HEK293T (cell line): ENCODE measurements at regions not wholly inside any gene's neighbourhood (a gene's known extent, or its start where the extent isn't known, plus 50 kb on each side); places are given as distances from the start of the nearest gene placed in this dataset.

ENCODE experiments used
- ARNT ChIP-seq: fragments of 450-650 bp; IDR thresholded peaks from 2 replicates; pipeline ENCODE4 v1.6.1; 2017; ENCODE audit warnings: mild to moderate bottlenecking
- BHLHE40 ChIP-seq: fragments of 450-650 bp; IDR thresholded peaks from 2 replicates; pipeline ENCODE4 v1.6.1; 2016; ENCODE audit warnings: mild to moderate bottlenecking, moderate library complexity, borderline replicate concordance
- ELF4 ChIP-seq: fragments of 450-650 bp; IDR thresholded peaks from 2 replicates; pipeline ENCODE4 v1.6.1; 2017; ENCODE audit warnings: antibody characterized with exemption
- FOXA1 ChIP-seq: fragments of 450-650 bp; IDR thresholded peaks from 2 replicates; pipeline ENCODE4 v1.6.1; 2016; ENCODE audit warnings: mild to moderate bottlenecking
- FOXK2 ChIP-seq: fragments of 450-650 bp; IDR thresholded peaks from 2 replicates; pipeline ENCODE4 v1.6.1; 2016; ENCODE audit warnings: mild to moderate bottlenecking
- FOXM1 ChIP-seq: fragments of 450-650 bp; IDR thresholded peaks from 2 replicates; pipeline ENCODE4 v1.6.1; 2017; ENCODE audit warnings: mild to moderate bottlenecking, borderline replicate concordance
- HDGF ChIP-seq: fragments of 450-650 bp; IDR thresholded peaks from 2 replicates; pipeline ENCODE4 v1.6.1; 2017; ENCODE audit warnings: antibody characterized with exemption, borderline replicate concordance
- L3MBTL2 ChIP-seq: fragments of 450-650 bp; conservative IDR thresholded peaks from 2 replicates; pipeline ENCODE4 v1.6.1; 2016; ENCODE audit warnings: mild to moderate bottlenecking
- LEF1 ChIP-seq: fragments of 450-650 bp; IDR thresholded peaks from 2 replicates; pipeline ENCODE4 v1.6.1; 2017; ENCODE audit warnings: mild to moderate bottlenecking, borderline replicate concordance
- SP1 ChIP-seq: fragments of 450-650 bp; IDR thresholded peaks from 2 replicates; pipeline ENCODE4 v1.6.1; 2017
- SUZ12 ChIP-seq: fragments of 450-650 bp; IDR thresholded peaks from 2 replicates; pipeline ENCODE4 v1.6.1; 2016; ENCODE audit warnings: mild to moderate bottlenecking
- TARDBP ChIP-seq: fragments of 450-650 bp; IDR thresholded peaks from 2 replicates; pipeline ENCODE4 v1.6.1; 2016
- TF ChIP-seq, protein P1 (sequence below): fragments of 450-650 bp; IDR thresholded peaks from 2 replicates; pipeline ENCODE4 v1.6.1; 2016

DNA sequence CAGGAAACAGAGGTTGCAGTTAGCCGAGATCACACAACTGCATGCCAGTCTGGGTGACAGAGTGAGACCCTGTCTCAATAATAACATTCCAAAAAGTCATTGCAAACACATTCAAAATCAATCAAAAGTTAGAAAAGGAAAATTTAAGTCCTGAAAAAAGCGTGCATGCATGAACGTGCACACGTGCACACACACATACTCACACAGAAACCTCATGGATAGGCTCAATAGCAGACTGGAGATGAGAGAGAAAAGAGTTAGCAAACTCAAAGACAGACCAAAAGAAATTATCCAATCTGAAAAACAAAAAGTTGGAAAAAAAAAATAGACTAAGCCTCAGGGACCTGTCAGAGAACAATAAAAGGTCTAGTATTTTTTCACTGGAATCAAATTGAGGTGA is 1005.6 kb downstream of the TBC1D22A start:
- no peak for TF ChIP-seq SUZ12
- TF ChIP-seq SP1: no peak
- TF ChIP-seq BHLHE40: no peak
- TF ChIP-seq FOXA1: no peak
- no peak for TF ChIP-seq HDGF
- TF ChIP-seq FOXK2: no peak
- TF ChIP-seq, protein P1, sequence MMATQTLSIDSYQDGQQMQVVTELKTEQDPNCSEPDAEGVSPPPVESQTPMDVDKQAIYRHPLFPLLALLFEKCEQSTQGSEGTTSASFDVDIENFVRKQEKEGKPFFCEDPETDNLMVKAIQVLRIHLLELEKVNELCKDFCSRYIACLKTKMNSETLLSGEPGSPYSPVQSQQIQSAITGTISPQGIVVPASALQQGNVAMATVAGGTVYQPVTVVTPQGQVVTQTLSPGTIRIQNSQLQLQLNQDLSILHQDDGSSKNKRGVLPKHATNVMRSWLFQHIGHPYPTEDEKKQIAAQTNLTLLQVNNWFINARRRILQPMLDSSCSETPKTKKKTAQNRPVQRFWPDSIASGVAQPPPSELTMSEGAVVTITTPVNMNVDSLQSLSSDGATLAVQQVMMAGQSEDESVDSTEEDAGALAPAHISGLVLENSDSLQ: no peak
- TF ChIP-seq LEF1: no peak
- TF ChIP-seq TARDBP: no peak
- no peak for TF ChIP-seq FOXM1
- no peak for TF ChIP-seq ELF4
- TF ChIP-seq ARNT: no peak
- TF ChIP-seq L3MBTL2: no peak
